SH-SY5Y (cell line): ENCODE measurements at regions not wholly inside any gene's neighbourhood (a gene's known extent, or its start where the extent isn't known, plus 50 kb on each side); places are given as distances from the start of the nearest gene placed in this dataset.

Source experiments
- GATA2 ChIP-seq: IDR thresholded peaks from 2 replicates; pipeline ENCODE4 v1.6.1; 2011; ENCODE audit warnings: mild to moderate bottlenecking, low read depth, low read length
- GATA3 ChIP-seq: IDR thresholded peaks from 2 replicates; pipeline ENCODE4 v1.6.1; 2011; ENCODE audit warnings: low read depth, mild to moderate bottlenecking, low read length, moderate library complexity

GRCh38 chr3:73729969-73730440, 105.3 kb upstream of the PDZRN3 start:
- TF ChIP-seq GATA2 (no peak), GATA3 (no peak)
